OCI-M1 (cell line): ENCODE measurements at regions not wholly inside any gene's neighbourhood (a gene's known extent, or its start where the extent isn't known, plus 50 kb on each side); places are given as distances from the start of the nearest gene placed in this dataset.

Source experiments
- DNase-seq: peaks from one replicate; lab custom pipeline; 2025; lab: John Stamatoyannopoulos, UW

DNA sequence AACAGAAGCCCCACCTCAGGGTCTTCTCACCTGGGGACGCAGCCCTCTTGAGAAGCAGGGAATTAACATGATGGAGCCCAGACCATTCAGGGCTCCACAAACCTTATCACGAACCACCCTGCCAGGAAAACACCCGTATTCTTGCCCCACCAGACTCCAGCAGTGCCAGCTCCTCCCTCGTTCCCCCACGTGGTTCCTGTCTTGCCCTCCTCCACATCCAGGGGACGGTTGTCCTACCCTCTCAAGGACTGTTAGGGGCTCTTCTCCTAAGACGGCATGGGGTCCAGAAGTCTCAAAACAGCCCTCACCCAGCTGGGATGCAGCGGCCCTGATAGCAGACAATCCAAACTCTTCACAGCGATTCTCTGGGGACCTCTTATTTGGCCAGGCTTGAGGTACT is 372.2 kb upstream of the HS6ST1 start:
- DNase-seq = no peak

DNA sequence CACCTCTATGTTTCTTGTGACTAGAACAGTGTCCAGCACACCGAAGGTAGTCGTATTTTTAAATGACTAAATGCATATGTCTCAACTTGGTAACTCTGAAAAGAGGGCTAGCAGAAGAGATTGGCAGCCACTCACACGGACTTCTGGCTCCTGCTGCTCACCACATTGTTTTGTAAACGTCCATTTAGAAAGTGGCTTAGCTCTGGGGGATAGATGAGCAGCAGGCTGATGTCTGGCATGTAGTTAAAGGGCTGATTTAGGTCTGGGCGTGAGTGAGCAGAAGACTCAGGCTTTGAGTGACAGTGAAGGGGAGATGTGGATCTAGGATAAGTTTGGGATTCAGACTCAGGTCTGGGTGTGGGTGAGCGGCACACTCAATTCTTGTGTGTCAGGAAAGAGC is 372.9 kb upstream of the HS6ST1 start:
- no peak for DNase-seq

DNA sequence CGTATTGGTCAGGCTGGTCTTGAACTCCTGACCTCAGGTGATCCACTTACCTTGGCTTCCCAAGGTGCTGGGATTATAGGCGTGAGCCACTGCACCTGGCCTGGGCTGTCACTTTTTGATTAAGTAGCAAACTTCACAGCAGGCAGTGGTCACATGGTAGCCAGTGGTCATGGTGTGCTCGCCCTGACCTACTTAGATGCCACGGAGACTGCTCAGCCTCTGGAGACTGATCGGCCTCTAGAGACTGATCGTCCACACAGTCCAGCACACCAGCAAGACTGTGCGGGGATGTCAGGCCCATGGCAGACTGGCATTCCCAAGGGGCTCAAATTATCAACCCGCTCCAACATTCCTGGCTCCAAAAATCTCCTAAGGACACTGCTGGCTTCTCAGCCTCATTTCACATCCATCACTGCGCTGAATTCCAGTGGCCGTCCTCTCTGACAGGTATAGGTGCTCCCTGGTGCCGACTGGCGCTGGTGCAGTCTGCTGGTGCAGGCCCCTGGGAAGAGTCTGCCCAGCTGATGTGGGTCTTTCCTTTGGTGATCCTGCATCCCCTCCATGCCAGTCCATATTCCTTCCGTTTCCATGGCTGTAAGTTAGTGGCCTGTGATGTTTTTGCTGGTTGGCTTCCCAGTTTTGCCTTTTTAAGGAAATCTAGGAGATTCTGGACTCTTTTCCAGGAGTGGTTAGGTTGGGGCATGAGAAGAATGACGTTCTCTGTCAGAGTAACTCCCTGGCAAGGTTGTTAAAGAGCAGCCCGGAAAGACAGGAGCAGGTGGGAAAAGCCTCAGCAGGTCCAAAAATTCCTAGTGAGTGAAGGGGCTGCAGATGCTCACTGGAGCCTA is 374.5 kb upstream of the HS6ST1 start:
- no peak for DNase-seq

DNA sequence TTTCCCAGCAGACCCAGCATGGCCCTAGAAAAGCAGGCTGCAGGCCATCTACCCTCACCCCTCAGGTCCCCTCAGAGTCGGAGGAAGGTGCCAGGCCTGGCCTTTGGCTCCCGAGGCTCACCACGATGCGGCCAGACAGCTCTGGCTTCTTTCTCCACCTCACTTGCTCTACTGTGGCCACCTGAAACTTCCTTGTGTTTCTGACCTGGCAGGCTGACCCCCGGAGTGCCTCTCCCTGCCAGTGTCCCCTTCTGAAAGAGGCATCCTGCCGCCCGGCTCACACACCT is 375.0 kb upstream of the HS6ST1 start:
- no peak for DNase-seq

DNA sequence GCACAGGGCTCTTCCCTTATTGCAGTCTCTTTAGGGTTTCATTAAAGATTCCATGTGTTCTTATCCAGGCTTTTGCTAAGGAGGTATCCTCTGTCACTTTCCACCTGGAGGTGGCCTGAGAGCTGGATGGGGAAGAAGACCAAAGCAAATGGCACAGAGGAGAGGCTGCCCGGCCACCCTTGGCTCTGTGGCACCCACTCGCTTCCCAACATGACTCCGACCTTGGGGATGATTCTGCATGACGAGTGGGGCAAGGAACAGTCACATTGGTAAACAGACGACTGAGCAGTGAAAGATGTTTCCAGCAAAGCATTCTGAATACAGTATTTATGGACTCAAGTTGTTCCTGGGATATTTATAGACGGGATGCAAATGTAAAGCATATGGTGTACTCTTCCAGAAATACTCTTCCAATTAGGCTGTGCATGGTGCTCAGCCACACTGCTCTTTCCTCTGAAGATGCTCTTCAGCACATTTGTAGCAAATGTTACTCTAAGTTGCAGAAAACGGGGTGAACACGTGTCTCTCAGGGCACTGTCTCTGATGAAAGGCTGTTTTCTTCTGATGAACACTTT is 377.1 kb upstream of the HS6ST1 start:
- DNase-seq = no peak

DNA sequence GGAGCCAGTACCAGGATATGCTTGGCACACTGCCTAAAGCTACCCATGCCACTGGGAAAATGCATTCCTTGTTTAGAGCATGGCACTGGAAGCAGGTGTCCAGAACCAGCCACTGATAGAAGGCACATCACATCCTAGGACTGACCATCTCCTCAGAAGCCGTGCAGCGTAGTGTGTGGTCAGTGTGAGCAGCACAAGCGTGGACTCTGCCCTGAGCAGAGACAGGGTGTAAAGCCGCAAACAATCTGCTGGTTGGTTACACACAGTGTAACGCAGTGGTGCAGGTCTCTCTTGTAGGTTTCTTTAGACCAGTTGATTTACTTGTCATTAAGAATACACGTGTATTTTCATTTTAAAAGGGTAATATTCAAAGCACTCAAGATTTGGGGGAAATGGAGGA is 377.8 kb upstream of the HS6ST1 start:
- no peak for DNase-seq

DNA sequence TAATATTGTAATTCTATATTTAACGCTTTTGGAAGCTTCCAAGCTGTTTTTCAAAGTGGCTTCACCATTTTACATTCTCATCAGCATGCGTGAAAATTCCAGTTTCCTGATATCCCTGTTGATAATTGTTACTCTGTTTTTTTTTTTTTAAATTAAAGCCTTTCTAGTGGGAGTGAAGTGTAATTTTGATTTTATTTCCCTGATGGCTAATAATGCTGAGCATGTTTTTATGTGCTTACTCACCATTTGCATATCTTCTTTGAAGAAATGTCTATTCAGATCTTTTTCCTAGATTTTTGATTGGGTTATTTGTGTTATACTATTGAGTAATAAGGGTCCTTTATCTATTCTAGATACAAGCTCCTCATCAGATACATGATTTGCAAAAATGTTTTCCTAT is 382.8 kb upstream of the HS6ST1 start:
- DNase-seq = no peak

DNA sequence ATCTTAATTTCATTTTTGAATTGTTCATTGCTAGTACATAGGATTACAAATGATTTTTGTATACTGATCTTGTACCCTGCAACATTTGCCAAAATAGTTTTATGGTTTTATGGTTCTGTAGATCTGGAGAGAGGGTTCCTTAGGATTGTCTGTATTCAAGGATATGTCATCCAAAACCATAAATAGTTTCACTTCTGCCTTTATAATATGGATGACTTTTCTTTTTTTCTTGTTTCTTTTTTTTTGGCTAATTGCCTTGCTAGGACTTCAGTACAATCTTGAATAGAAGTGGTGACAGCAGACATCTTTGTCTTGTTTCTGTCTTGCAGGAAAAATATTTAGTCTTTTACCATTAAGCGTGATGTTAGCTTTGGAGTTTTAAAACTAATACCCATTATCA is 383.9 kb upstream of the HS6ST1 start:
- peak; percentile 5 for DNase-seq

DNA sequence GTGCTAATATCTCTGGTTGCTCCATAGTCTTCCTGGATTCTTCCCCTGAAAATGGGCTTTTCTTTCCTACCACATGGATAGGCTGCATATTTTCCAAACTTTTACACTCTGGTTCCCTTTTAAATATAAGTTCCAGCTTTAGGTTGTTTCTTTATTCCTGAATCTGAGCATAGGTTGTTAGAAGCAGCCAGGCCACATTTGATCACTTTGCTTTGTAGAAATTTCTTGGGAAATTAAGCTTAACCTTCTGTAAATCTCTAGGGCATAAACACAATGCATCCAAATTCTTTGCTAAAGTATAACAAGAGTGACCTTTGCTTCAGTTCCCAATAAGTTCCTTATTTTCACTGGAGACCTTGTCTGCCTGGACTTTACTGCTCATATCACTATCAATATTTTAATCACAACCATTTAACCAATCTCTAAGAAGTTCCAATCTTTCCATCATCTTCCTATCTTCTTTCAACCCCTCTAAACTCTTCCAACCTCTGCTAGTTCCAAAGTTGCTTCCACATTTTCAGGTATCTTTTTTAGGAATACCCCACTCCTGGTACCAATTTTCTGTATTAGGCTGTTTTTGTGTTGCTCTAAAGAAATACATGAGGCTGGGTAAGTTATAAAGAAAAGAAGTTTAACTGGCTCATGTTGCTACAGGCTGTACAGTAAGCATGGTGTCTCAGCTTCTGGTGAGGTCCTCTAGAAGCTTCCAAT is 389.6 kb upstream of the HS6ST1 start:
- no peak for DNase-seq

DNA sequence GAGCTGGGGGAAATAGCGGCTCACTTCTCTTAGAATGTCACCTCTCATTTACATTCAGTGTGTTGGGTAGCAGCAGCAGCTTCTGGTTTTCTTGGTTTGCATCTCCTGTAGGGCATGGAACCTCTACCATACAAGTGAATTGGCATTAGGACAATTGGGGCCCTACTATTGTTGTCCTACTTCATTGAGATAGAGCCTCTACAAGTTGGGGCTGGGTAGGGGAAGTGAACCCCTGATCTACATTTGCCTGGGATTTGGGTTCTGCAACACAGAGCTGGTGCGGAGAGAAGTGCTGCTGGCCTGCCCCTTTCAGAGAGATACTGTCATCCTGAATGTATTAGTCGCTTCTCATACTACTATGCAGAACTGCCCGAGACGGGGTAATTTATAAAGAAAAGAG is 391.6 kb upstream of the HS6ST1 start:
- DNase-seq = no peak

DNA sequence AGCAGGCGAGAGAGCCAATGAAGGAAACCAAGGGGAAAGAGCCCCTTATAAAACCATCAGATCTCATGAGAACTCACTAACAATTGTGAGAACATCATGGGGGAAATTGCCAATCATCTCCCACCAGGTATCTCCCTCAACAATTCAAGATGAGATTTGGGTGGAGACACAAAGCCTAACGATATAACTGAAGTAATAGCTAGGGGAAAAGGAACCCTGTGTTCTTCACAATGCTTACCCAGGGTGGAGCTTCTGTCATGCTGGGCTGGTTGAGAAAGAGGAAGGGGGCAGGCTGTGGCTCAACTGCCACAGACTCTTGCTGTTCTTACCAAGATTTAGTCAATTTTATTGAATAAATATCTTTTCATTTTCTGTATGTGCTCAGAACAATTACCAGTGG is 392.1 kb upstream of the HS6ST1 start:
- peak; percentile 26 for DNase-seq

DNA sequence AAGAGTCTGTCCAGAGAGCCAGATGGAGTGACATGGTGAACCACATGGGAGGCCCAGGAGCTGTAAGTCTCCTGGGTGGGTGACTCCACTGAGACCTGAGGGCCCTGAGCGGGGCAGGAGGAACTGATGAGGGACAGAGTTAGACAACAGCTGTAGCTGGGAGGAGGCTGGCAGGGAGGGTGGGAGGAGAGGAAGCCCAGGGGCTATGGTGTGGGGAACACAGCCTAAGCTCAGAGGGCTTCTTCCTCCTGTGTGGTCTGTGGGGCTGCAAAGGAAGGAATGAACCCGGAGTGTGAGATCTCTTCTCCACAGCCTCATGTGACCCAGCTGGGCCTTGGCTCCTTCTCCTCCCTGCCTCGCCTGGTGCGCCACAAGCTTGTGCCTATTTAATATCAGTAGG is 395.6 kb upstream of the HS6ST1 start:
- no peak for DNase-seq

DNA sequence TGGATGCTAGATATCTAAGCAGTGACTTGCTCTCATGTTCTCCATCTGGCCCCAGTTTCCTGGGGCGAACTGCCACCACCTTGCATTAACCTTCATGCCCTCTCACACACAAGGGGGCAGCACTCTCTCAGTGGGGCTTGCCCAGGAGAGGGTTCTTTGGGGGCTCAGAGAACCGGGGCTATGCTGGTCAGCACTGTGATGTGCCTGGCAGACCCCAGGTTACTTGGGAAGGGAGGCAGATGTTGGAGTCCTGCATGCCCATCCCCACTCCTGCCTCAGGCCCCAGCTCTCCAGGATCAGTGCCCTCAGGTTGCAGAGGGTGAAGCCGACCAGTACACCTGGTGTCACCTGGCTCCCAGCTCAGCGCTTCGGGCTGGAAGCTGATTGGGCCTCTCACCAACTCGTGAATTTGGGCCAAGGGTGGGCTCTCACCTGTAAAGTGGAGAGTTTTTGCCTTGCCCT is 396.2 kb upstream of the HS6ST1 start:
- no peak for DNase-seq

DNA sequence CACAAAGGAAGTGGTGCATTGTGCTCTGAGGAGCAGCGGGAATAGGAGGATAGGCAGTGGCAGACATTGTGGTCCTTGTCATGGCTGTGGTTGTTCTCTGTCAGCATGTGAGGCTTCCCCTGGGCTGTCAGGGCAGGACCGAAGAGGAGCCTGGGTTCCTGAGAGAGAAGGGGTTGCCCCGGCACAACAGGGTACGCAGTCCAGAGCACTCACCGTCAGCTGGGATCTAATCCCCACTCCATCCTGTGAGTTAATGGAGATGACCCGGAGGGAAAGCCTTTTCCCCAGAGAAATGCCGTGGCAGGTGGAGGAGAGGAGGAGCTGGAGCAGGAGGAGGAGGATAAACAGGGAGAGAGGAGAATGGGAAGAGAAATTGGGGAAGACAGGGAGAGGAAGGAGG is 396.7 kb upstream of the HS6ST1 start:
- no peak for DNase-seq

DNA sequence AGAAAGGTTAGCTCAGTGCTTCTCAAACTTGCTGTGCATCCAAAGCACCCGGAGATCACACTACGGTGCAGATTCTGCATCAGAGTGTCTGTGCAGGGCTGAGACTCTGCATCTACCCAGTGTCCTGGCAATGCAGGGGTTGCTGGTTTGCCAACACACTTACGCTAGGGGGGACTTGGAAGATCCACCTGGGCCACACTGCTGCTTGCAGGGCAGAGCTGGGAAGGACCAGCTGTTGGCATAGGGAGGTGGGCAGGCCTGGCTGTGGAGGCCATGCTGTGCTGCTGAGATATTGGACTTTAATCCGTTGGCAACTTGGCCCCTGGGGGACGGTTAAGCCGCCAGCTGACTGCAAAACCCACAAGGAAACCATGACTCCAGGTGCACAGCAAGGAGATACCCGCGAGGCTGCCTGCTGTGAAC is 397.6 kb upstream of the HS6ST1 start:
- no peak for DNase-seq

DNA sequence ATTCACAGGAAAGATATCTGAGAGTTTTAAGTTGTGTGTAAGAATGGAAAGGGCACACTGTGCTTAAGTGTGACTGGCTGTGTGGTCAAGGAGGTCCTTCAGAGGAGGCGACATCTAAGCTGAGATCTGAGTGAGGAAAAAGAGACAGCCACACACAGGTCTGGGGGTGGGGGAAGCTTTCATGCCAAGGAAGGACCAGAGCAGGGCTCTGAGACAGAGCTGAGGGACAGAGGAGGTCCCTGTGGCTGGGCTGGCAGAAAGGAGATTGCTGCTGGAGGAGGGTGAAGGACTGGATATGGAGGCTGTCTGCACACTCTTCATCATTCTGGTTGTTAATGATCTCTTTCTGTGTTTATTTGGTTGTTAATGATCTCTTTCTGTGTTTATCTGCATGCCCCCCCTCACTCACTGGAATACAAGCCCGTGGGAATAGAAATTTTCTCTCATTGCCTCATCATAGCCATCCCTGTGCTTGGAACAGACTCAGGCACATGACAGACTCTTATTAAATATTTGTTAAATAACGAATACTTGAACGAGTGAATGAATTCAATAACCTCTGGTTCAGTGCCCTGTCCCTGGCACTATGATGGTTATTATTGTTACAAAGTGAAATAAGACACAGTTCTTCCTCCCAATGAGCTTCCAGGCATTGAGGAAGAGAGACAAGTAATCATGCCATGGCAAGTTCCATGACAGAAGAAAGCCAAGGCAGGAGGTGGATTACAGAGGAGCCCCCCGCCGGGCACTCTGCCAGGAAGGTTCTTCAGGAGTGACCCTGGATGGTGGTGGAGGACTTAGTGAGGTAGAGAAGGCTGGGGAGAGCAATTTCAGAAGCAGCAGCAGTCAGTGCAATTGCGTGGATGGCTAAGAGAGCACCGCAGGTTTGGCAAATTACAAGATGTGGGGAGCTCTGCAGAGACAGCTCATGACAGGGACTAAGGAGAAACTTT is 399.4 kb upstream of the HS6ST1 start:
- DNase-seq = no peak

DNA sequence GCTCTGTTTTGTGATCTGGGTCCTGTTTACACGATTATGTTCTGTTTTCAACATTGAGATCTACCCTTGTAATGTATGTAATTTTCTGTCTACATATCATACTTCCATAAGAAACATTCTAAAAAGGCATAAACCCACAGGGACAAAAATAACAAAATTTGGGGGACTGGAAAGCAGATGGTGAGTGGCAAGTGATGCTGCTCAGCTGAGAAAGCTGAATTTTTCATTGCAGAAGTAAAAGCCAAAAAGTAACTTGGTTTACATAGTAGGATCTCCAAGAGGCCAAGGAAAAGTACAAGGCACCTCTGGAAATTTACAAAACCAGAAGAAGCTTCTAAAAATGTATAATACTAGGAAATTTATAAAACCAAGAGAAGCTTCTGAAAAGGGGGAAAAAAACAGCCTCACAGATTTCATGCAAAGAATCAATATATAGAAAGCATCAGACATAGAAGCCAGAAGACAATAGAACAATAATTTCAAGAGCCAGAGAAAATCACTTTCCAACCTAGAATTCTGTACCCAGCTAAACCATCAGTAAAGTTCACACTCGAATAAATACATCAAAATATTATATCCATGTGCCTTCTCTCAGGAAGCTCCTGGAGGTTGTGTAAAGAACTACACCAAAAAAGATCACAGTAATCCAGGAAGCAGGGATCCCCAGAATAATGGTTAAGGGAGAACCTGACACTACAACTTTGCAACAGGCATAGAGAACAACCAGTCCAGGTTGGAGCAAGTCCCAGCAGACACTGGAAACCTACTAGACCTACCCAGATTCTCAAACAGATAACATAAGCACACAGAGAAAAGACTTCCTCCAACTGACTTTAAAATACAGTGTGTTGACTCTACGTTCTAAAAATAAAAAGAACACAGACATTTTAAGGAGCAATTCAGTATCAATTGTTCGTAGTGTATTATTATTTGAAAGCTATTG is 401.7 kb upstream of the HS6ST1 start:
- DNase-seq = no peak

DNA sequence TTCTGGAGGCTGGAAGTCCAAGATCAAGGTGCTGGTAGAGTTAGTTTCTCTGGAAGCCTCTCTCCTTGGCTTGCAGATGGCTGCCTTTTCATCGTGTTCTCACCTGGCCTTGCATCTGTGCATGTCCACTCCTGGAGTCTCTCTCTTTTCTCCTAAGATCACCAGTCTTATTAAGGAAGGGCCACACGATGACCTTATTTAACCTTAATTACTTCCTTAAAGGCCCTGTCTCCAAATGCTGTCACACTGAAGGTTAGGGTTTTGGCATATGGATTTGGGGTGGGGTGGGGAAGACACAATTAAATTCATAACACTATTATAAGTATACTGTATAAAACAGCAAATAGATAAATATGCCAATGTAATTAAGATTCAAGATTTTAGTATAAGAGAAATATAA is 402.4 kb upstream of the HS6ST1 start:
- DNase-seq = no peak

DNA sequence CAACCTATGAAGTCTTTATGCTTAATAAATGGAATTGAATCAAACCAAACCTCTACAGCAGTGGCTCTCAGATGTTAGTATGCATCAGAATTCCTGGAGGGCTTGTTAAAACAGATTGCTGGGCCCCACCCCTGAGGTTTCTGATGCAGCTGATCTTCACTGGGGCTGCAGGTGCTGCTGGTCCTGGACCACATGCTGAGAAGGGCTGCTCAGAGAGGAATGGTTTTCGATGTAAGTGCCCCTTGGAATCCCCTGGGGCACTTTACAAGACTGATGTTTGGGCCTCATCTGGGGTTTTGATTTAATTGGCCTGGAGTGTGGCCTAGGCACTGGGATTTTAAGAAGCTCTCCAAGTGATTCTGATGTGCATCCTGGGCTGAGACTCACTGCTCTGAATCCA is 403.8 kb upstream of the HS6ST1 start:
- DNase-seq = no peak

DNA sequence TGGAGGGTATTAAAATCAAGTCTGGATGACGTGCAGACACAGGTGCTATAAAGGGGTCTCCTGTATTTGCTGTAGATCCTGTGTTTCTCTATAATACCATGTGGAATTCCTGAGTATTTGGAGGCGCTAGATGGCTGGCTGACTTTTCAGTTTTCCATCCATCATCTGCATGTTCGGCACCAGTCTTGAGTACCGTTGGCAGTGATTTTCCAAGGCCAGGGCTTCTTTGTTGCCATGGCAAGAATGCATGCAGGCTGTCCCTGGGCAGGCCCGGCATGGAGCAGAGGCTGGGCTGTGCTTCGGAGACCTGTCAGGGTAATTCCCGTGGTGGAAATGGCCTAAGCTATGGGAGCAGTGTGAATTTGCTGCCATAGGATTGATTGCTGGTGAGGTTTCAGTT is 405.9 kb upstream of the HS6ST1 start:
- DNase-seq = no peak

DNA sequence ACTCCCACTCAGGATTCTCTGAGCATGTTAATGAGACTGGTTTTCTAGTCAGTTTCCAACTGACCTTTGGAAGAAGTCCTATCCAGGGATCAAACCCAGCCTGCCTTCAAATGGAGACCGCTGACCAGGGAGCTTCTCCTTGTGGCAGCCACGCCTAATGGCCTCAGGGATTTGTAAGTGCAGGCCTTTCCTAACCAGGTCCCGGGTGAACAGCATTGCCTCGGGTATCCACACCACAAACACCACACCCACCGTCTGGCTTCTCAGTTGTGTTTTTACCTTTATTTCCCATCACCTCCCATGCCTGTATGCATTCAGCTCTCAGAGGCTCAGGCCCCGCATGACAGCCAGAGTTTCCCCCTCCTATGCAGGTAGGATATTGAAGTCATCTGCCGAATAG is 406.3 kb upstream of the HS6ST1 start:
- no peak for DNase-seq
